ENCODE measurements at regions not wholly inside any gene's neighbourhood (a gene's known extent, or its start where the extent isn't known, plus 50 kb on each side); places are given as distances from the start of the nearest gene placed in this dataset.

DNA sequence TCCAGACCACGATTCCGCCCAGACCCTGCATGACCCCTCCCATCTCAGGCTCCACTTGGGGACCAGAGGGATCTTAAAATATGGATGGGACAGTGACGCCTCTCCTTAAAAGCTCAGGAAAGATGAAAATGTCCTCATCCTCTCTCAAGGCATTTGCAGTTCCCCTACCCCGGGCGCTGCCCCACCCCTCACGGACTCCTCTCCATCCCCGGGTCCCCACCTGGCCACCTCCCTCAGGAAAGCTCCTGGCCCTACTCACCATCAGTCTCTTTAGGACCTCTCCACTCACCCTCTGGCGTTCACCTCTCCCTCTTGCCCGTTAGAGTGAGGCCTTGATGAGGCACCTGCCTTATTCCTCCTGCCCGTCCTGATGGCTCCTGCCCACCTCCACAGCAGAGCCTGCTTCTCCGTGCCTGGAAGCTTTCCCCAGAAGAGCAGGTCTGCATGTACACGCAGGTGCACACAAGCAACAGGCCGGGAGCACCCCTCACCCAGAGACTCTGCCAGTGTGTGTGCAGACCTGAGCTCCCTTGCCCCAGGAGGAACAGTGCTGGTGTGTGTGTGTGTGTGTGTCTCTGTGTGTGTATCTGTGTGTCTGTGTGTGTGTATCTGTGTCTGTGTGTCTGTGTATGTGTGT, 105.6 kb upstream of the NXT1 start:
- TF ChIP-seq POLR2AphosphoS5 (IDR thresholded peaks at IDR 0.05; ENCODE audit: borderline replicate concordance, low read depth, low read length) (no peak), EZH2 (IDR thresholded peaks at IDR 0.05) (no peak)

Data from SK-N-MC (cell line).